HEK293 (cell line): ENCODE measurements at regions not wholly inside any gene's neighbourhood (a gene's known extent, or its start where the extent isn't known, plus 50 kb on each side); places are given as distances from the start of the nearest gene placed in this dataset.

Experiments used
- CTCF ChIA-PET: fragments of 350-600 bp; formaldehyde crosslinking; extraction: SDS; loops from one replicate; lab custom pipeline; 2021; ENCODE audit warnings: antibody characterized with exemption; lab: Yijun Ruan, JAX
- POLR2A ChIA-PET: fragments of 300-600 bp; formaldehyde crosslinking; extraction: SDS; loops from one replicate; lab custom pipeline; 2020; ENCODE audit warnings: antibody characterized with exemption, inconsistent platforms; lab: Yijun Ruan, JAX
- H3K27ac ChIP-seq: fragments of 200-500 bp; sonication (Bioruptor generic); 2 replicates; pipeline ENCODE4 v1.5.1; 2014; ENCODE audit warnings: low read depth, low read length, control low read depth, inconsistent platforms; ENCODE audit errors: extremely low read depth
- H3K36me3 ChIP-seq, 2 experiments: fragments of 200-500 bp in 1 of 2; sonication (Bioruptor generic) in 1 of 2; 1 replicate in 1 of 2; 2 replicates in 1 of 2; pipeline ENCODE4 v1.5.1; 2014 to 2017; ENCODE audit warnings: inconsistent platforms in 2 of 2, low read length in 2 of 2; ENCODE audit not compliant: control insufficient read depth in 2 of 2, insufficient read depth in 1 of 2
- H3K4me1 ChIP-seq: fragments of 200-500 bp; sonication (Bioruptor generic); 2 replicates; pipeline ENCODE4 v1.5.1; 2014; ENCODE audit warnings: mild to moderate bottlenecking, low read length, inconsistent platforms; ENCODE audit not compliant: control insufficient read depth, insufficient read depth
- H3K4me3 ChIP-seq: 2 replicates; pipeline ENCODE4 v1.5.1; 2011; ENCODE audit warnings: low read depth, mild to moderate bottlenecking, control low read depth, low read length, moderate library complexity
- H3K9me3 ChIP-seq: fragments of 200-500 bp; sonication (Bioruptor generic); 2 replicates; pipeline ENCODE4 v1.5.1; 2014; ENCODE audit warnings: low read depth, low read length, inconsistent platforms; ENCODE audit not compliant: control insufficient read depth, insufficient read depth
- GLIS1 ChIP-seq: fragments of 450-650 bp; formaldehyde crosslinking; IDR thresholded peaks from 2 replicates; pipeline ENCODE4 v1.5.1; 2016; ENCODE audit warnings: missing biosample characterization, missing genetic modification characterization
- KLF8 ChIP-seq: fragments of 450-650 bp; formaldehyde crosslinking; IDR thresholded peaks from 2 replicates; pipeline ENCODE4 v1.5.1; 2016; ENCODE audit warnings: missing biosample characterization, missing genetic modification characterization
- MEIS1 ChIP-seq: sonication (generic); formaldehyde crosslinking; IDR thresholded peaks from 2 replicates; pipeline ENCODE4 v1.8.1; 2022; ENCODE audit warnings: missing genetic modification reagents, mild to moderate bottlenecking, borderline replicate concordance
- SALL2 ChIP-seq: fragments of 450-650 bp; formaldehyde crosslinking; IDR thresholded peaks from 2 replicates; pipeline ENCODE4 v1.5.0; 2017; ENCODE audit warnings: missing biosample characterization, mild to moderate bottlenecking, missing genetic modification characterization, borderline replicate concordance
- ZNF114 ChIP-seq: fragments of 450-650 bp; formaldehyde crosslinking; IDR thresholded peaks from 2 replicates; pipeline ENCODE4 v1.5.0; 2017; ENCODE audit warnings: missing biosample characterization, missing genetic modification characterization
- ZNF121 ChIP-seq: fragments of 450-650 bp; formaldehyde crosslinking; IDR thresholded peaks from 2 replicates; pipeline ENCODE4 v1.5.1; 2016; ENCODE audit warnings: missing biosample characterization, missing genetic modification characterization
- ZNF16 ChIP-seq: fragments of 450-650 bp; formaldehyde crosslinking; IDR thresholded peaks from 2 replicates; pipeline ENCODE4 v1.5.1; 2016; ENCODE audit warnings: low read depth, missing biosample characterization, missing genetic modification characterization
- ZNF214 ChIP-seq: fragments of 450-650 bp; formaldehyde crosslinking; IDR thresholded peaks from 2 replicates; pipeline ENCODE4 v1.5.1; 2017; ENCODE audit warnings: missing biosample characterization, mild to moderate bottlenecking, missing genetic modification characterization, borderline replicate concordance
- ZNF37A ChIP-seq: fragments of 450-650 bp; IDR thresholded peaks from 2 replicates; pipeline ENCODE4 v1.5.1; 2018; ENCODE audit warnings: missing biosample characterization, missing genetic modification characterization
- ZNF530 ChIP-seq: fragments of 450-650 bp; formaldehyde crosslinking; IDR thresholded peaks from 2 replicates; pipeline ENCODE4 v1.5.1; 2016; ENCODE audit warnings: low read depth, missing biosample characterization, missing genetic modification characterization
- ZNF785 ChIP-seq: fragments of 450-650 bp; formaldehyde crosslinking; IDR thresholded peaks from 2 replicates; pipeline ENCODE4 v1.5.1; 2016; ENCODE audit warnings: missing biosample characterization, missing genetic modification characterization
- TF ChIP-seq, protein P1 (sequence below): fragments of 450-650 bp; formaldehyde crosslinking; conservative IDR thresholded peaks from 2 replicates; pipeline ENCODE4 v1.5.1; 2016; ENCODE audit warnings: low read depth, missing biosample characterization, missing genetic modification characterization
- TF ChIP-seq, protein P2 (sequence below): fragments of 450-650 bp; formaldehyde crosslinking; IDR thresholded peaks from 2 replicates; pipeline ENCODE4 v1.5.1; 2017; ENCODE audit warnings: missing biosample characterization, mild to moderate bottlenecking, missing genetic modification characterization, moderate library complexity
- TF ChIP-seq, protein P3 (sequence below): fragments of 450-650 bp; formaldehyde crosslinking; IDR thresholded peaks from 2 replicates; pipeline ENCODE4 v1.5.1; 2017; ENCODE audit warnings: missing biosample characterization, missing genetic modification characterization
- TF ChIP-seq, protein P4 (sequence below): fragments of 450-650 bp; formaldehyde crosslinking; IDR thresholded peaks from 2 replicates; pipeline ENCODE4 v1.5.1; 2016; ENCODE audit warnings: missing biosample characterization, missing genetic modification characterization, low read depth
- TF ChIP-seq, protein P5 (sequence below): fragments of 450-650 bp; formaldehyde crosslinking; IDR thresholded peaks from 2 replicates; pipeline ENCODE4 v1.5.1; 2017; ENCODE audit warnings: missing biosample characterization, missing genetic modification characterization
- TF ChIP-seq, protein P6 (sequence below): fragments of 450-650 bp; formaldehyde crosslinking; IDR thresholded peaks from 2 replicates; pipeline ENCODE4 v1.5.1; 2016; ENCODE audit warnings: missing biosample characterization, missing genetic modification characterization

DNA sequence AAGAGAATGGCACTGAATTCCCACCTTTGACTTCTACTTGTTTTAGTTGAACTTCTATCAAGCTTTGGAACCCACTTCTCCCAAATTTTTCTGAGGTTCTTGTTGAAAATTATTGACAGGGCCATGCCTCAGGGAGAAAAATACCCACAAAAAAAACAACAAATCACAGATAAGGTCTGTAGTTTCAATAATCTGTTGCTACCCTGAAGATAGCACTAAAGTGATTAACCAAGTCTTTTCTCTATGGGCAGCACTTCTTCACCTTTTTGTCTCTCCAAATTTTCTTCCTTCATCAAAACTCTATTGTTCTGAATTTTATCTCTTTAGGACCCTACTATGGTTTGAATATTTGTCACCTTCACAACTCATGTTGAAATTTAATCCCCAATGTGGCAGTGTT lies 154.3 kb upstream of the FGF10 start:
- TF ChIP-seq SALL2 (tag by site-specific recombination): no peak
- no peak for TF ChIP-seq ZNF121 (tag by site-specific recombination)
- no peak for TF ChIP-seq GLIS1 (tag by site-specific recombination)
- no peak for TF ChIP-seq ZNF214 (tag by site-specific recombination)
- no peak for TF ChIP-seq ZNF37A (tag by site-specific recombination)
- TF ChIP-seq ZNF114 (tag by site-specific recombination): no peak
- TF ChIP-seq, protein P1, sequence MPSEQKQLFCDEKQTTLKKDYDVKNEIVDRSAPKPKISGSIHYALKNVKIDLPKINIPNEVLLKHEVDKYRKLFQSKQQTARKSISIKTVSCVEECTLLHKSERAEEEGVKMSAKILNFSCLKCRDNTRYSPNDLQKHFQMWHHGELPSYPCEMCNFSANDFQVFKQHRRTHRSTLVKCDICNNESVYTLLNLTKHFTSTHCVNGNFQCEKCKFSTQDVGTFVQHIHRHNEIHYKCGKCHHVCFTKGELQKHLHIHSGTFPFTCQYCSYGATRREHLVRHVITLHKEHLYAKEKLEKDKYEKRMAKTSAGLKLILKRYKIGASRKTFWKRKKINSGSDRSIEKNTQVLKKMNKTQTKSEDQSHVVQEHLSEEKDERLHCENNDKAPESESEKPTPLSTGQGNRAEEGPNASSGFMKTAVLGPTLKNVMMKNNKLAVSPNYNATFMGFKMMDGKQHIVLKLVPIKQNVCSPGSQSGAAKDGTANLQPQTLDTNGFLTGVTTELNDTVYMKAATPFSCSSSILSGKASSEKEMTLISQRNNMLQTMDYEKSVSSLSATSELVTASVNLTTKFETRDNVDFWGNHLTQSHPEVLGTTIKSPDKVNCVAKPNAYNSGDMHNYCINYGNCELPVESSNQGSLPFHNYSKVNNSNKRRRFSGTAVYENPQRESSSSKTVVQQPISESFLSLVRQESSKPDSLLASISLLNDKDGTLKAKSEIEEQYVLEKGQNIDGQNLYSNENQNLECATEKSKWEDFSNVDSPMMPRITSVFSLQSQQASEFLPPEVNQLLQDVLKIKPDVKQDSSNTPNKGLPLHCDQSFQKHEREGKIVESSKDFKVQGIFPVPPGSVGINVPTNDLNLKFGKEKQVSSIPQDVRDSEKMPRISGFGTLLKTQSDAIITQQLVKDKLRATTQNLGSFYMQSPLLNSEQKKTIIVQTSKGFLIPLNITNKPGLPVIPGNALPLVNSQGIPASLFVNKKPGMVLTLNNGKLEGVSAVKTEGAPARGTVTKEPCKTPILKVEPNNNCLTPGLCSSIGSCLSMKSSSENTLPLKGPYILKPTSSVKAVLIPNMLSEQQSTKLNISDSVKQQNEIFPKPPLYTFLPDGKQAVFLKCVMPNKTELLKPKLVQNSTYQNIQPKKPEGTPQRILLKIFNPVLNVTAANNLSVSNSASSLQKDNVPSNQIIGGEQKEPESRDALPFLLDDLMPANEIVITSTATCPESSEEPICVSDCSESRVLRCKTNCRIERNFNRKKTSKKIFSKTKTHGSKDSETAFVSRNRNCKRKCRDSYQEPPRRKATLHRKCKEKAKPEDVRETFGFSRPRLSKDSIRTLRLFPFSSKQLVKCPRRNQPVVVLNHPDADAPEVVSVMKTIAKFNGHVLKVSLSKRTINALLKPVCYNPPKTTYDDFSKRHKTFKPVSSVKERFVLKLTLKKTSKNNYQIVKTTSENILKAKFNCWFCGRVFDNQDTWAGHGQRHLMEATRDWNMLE (tag by site-specific recombination): no peak
- TF ChIP-seq ZNF530 (tag by site-specific recombination): no peak
- TF ChIP-seq, protein P2, sequence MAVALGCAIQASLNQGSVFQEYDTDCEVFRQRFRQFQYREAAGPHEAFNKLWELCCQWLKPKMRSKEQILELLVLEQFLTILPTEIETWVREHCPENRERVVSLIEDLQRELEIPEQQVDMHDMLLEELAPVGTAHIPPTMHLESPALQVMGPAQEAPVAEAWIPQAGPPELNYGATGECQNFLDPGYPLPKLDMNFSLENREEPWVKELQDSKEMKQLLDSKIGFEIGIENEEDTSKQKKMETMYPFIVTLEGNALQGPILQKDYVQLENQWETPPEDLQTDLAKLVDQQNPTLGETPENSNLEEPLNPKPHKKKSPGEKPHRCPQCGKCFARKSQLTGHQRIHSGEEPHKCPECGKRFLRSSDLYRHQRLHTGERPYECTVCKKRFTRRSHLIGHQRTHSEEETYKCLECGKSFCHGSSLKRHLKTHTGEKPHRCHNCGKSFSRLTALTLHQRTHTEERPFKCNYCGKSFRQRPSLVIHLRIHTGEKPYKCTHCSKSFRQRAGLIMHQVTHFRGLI (tag by site-specific recombination): no peak
- TF ChIP-seq, protein P3, sequence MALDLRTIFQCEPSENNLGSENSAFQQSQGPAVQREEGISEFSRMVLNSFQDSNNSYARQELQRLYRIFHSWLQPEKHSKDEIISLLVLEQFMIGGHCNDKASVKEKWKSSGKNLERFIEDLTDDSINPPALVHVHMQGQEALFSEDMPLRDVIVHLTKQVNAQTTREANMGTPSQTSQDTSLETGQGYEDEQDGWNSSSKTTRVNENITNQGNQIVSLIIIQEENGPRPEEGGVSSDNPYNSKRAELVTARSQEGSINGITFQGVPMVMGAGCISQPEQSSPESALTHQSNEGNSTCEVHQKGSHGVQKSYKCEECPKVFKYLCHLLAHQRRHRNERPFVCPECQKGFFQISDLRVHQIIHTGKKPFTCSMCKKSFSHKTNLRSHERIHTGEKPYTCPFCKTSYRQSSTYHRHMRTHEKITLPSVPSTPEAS (tag by site-specific recombination): no peak
- Histone ChIP-seq H3K4me3 (no peak overlapping the region), H3K27ac (no peak overlapping the region), H3K4me1 (no peaks in the 10 kb centered on the region), H3K36me3 (no peaks in the 10 kb centered on the region), H3K9me3 (no peaks in the 10 kb centered on the region)
- ChIA-PET CTCF (no interaction called here), POLR2A (no interaction called here)

DNA sequence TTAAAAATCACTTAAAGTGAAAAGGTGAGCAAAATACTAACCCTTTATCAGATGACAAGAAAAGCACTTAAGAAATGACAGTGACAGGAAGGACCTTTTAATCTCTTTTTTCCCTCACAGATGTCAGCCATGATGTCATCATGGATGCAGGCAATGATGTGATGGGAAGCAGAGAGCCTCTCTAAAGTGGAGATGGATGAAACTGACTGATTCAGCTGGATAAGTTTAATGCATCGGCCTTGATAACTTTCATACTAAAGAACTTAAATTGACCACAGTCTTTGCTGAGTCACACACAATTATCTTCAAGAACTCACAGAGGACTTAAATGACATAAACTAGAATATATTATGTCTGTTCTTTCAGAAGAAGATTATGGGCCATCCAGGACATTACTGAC lies 153.2 kb upstream of the FGF10 start:
- no peaks in the 10 kb centered on the region for H3K4me1 ChIP-seq
- ChIA-PET CTCF (no interaction called here), POLR2A (no interaction called here)
- no peak overlapping the region for H3K27ac ChIP-seq
- TF ChIP-seq ZNF16 (tag by site-specific recombination): no peak
- TF ChIP-seq, protein P4, sequence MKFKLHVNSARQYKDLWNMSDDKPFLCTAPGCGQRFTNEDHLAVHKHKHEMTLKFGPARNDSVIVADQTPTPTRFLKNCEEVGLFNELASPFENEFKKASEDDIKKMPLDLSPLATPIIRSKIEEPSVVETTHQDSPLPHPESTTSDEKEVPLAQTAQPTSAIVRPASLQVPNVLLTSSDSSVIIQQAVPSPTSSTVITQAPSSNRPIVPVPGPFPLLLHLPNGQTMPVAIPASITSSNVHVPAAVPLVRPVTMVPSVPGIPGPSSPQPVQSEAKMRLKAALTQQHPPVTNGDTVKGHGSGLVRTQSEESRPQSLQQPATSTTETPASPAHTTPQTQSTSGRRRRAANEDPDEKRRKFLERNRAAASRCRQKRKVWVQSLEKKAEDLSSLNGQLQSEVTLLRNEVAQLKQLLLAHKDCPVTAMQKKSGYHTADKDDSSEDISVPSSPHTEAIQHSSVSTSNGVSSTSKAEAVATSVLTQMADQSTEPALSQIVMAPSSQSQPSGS (tag by site-specific recombination): peak; percentile 32; the same call in 1 of the 2 replicates
- TF ChIP-seq, all 188 proteins: peak for 1
- no peaks in the 10 kb centered on the region for H3K36me3 ChIP-seq
- H3K9me3 ChIP-seq: no peaks in the 10 kb centered on the region
- H3K4me3 ChIP-seq: no peak overlapping the region

DNA sequence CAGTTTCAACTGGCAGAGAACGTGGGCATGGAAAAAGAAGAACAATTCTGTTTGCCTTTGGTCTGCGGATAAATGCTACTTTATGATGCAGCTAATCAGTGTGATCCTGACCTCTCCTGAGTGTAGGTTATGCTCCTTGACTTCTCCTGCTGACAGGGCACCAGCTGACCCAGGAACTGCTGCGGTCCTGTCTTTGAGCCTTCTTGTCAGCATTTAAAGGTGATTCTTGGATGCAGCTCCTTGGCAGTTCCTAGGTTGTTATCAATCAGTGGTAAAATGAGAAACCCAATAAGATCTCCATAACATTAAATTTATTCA lies 150.3 kb upstream of the FGF10 start:
- CTCF ChIA-PET: no interaction called here
- H3K36me3 ChIP-seq: no peaks in the 10 kb centered on the region
- H3K27ac ChIP-seq: no peak overlapping the region
- no peaks in the 10 kb centered on the region for H3K9me3 ChIP-seq
- H3K4me1 ChIP-seq: no peaks in the 10 kb centered on the region
- H3K4me3 ChIP-seq: no peak overlapping the region
- POLR2A ChIA-PET: no interaction called here
- no peak for TF ChIP-seq ZNF785 (tag by site-specific recombination)
- TF ChIP-seq MEIS1 (CRISPR knock-in tag): no peak
- TF ChIP-seq, protein P5, sequence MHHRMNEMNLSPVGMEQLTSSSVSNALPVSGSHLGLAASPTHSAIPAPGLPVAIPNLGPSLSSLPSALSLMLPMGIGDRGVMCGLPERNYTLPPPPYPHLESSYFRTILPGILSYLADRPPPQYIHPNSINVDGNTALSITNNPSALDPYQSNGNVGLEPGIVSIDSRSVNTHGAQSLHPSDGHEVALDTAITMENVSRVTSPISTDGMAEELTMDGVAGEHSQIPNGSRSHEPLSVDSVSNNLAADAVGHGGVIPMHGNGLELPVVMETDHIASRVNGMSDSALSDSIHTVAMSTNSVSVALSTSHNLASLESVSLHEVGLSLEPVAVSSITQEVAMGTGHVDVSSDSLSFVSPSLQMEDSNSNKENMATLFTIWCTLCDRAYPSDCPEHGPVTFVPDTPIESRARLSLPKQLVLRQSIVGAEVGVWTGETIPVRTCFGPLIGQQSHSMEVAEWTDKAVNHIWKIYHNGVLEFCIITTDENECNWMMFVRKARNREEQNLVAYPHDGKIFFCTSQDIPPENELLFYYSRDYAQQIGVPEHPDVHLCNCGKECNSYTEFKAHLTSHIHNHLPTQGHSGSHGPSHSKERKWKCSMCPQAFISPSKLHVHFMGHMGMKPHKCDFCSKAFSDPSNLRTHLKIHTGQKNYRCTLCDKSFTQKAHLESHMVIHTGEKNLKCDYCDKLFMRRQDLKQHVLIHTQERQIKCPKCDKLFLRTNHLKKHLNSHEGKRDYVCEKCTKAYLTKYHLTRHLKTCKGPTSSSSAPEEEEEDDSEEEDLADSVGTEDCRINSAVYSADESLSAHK (tag by site-specific recombination): no peak
- TF ChIP-seq, protein P6, sequence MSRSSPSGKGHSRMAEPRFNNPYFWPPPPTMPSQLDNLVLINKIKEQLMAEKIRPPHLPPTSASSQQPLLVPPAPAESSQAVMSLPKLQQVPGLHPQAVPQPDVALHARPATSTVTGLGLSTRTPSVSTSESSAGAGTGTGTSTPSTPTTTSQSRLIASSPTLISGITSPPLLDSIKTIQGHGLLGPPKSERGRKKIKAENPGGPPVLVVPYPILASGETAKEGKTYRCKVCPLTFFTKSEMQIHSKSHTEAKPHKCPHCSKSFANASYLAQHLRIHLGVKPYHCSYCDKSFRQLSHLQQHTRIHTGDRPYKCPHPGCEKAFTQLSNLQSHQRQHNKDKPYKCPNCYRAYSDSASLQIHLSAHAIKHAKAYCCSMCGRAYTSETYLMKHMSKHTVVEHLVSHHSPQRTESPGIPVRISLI (tag by site-specific recombination): no peak
- TF ChIP-seq KLF8 (tag by site-specific recombination): no peak
